Loucy (cell line): ENCODE measurements at regions not wholly inside any gene's neighbourhood (a gene's known extent, or its start where the extent isn't known, plus 50 kb on each side); places are given as distances from the start of the nearest gene placed in this dataset.

Source experiments
- CTCF ChIP-seq: fragments of 200-600 bp; sonication (generic); conservative IDR thresholded peaks from 2 replicates; pipeline ENCODE4 v1.5.1; 2014; ENCODE audit warnings: mild to moderate bottlenecking, antibody characterized with exemption, low read length
- EZH2phosphoT487 ChIP-seq: fragments of 200-600 bp; IDR thresholded peaks from 2 replicates; pipeline ENCODE4 v1.6.1; 2018; ENCODE audit warnings: antibody characterized with exemption, mild to moderate bottlenecking, moderate library complexity, borderline replicate concordance

GRCh38 chr2:15769676-15770547, 170.4 kb upstream of the MYCN start:
- no peak for TF ChIP-seq CTCF
- no peak for TF ChIP-seq EZH2phosphoT487
